Progenitor cell of endocrine pancreas (in vitro differentiated cells): ENCODE measurements at regions not wholly inside any gene's neighbourhood (a gene's known extent, or its start where the extent isn't known, plus 50 kb on each side); places are given as distances from the start of the nearest gene placed in this dataset.

ENCODE experiments used
- DNase-seq: peaks from one replicate; pipeline ENCODE4 v3.0.0; 2021; ENCODE audit warnings: low spot score; ENCODE audit not compliant: unreplicated experiment
- H3K27ac Mint-ChIP-seq: 2 replicates; pipeline ENCODE4 v1.8.0; 2021; ENCODE audit warnings: mild to moderate bottlenecking, moderate library complexity, mixed read lengths
- H3K27me3 Mint-ChIP-seq: 2 replicates; pipeline ENCODE4 v1.8.0; 2021; ENCODE audit warnings: mixed read lengths
- H3K36me3 Mint-ChIP-seq: 2 replicates; pipeline ENCODE4 v1.8.0; 2022; ENCODE audit warnings: mixed read lengths; ENCODE audit not compliant: insufficient read depth
- H3K4me1 Mint-ChIP-seq: 2 replicates; pipeline ENCODE4 v1.8.0; 2021; ENCODE audit warnings: low read depth, mixed read lengths
- H3K4me3 Mint-ChIP-seq: 2 replicates; pipeline ENCODE4 v1.8.0; 2021; ENCODE audit warnings: low read depth, mild to moderate bottlenecking, moderate library complexity, mixed read lengths
- H3K9me3 Mint-ChIP-seq: 2 replicates; pipeline ENCODE4 v1.8.0; 2021; ENCODE audit warnings: low read depth, mixed read lengths
- CTCF ChIP-seq: fragments of 200-600 bp; sonication (generic); IDR thresholded peaks from one replicate; pipeline ENCODE4 v1.5.0; 2021; ENCODE audit warnings: antibody characterized with exemption, mild to moderate bottlenecking; ENCODE audit not compliant: unreplicated experiment

GRCh38 chr5:135163964-135164363, 129.9 kb upstream of the PITX1 start:
- no peak for DNase-seq

GRCh38 chr5:135163391-135163790, 129.4 kb upstream of the PITX1 start:
- Mint-ChIP-seq H3K36me3 (no peaks in the 10 kb centered on the region), H3K9me3 (peaks cover 13% of the 10 kb centered on the region), H3K27me3 (peaks cover 22% of the 10 kb centered on the region), H3K27ac (no peak overlapping the region), H3K4me1 (no peaks in the 10 kb centered on the region), H3K4me3 (no peak overlapping the region)
- DNase-seq = no peak
- no peak for TF ChIP-seq CTCF

More at GRCh38 chr5:135163964-135164363, 129.9 kb upstream of the PITX1 start:
- Mint-ChIP-seq H3K4me1 (no peaks in the 10 kb centered on the region), H3K36me3 (no peaks in the 10 kb centered on the region), H3K4me3 (no peak overlapping the region), H3K27me3 (peaks cover 28% of the 10 kb centered on the region), H3K27ac (no peak overlapping the region), H3K9me3 (peaks cover 9% of the 10 kb centered on the region)
- no peak for TF ChIP-seq CTCF

GRCh38 chr5:135162661-135163265, 128.7 kb upstream of the PITX1 start:
- H3K36me3 Mint-ChIP-seq = no peaks in the 10 kb centered on the region

GRCh38 chr5:135161221-135161620, 127.2 kb upstream of the PITX1 start:
- H3K4me3 Mint-ChIP-seq = no peak overlapping the region
- TF ChIP-seq CTCF = no peak
- H3K9me3 Mint-ChIP-seq = peaks cover 13% of the 10 kb centered on the region
- peaks cover 17% of the 10 kb centered on the region for H3K27me3 Mint-ChIP-seq
- H3K27ac Mint-ChIP-seq = no peak overlapping the region
- no peaks in the 10 kb centered on the region for H3K36me3 Mint-ChIP-seq
- no peaks in the 10 kb centered on the region for H3K4me1 Mint-ChIP-seq
- no peak for DNase-seq

More at GRCh38 chr5:135162661-135163265, 128.7 kb upstream of the PITX1 start:
- no peak overlapping the region for H3K4me3 Mint-ChIP-seq
- peaks cover 13% of the 10 kb centered on the region for H3K9me3 Mint-ChIP-seq
- TF ChIP-seq CTCF = no peak
- H3K27me3 Mint-ChIP-seq = peaks cover 22% of the 10 kb centered on the region
- H3K27ac Mint-ChIP-seq = no peak overlapping the region
- no peak for DNase-seq
- no peaks in the 10 kb centered on the region for H3K4me1 Mint-ChIP-seq

GRCh38 chr5:135160036-135160675, 126.1 kb upstream of the PITX1 start:
- no peak for DNase-seq
- Mint-ChIP-seq H3K4me3 (no peak overlapping the region), H3K27me3 (peaks cover 20% of the 10 kb centered on the region), H3K27ac (no peak overlapping the region), H3K4me1 (no peaks in the 10 kb centered on the region), H3K36me3 (no peaks in the 10 kb centered on the region), H3K9me3 (peaks cover 13% of the 10 kb centered on the region)
- no peak for TF ChIP-seq CTCF
